ENCODE measurements at regions not wholly inside any gene's neighbourhood (a gene's known extent, or its start where the extent isn't known, plus 50 kb on each side); places are given as distances from the start of the nearest gene placed in this dataset.

DNA sequence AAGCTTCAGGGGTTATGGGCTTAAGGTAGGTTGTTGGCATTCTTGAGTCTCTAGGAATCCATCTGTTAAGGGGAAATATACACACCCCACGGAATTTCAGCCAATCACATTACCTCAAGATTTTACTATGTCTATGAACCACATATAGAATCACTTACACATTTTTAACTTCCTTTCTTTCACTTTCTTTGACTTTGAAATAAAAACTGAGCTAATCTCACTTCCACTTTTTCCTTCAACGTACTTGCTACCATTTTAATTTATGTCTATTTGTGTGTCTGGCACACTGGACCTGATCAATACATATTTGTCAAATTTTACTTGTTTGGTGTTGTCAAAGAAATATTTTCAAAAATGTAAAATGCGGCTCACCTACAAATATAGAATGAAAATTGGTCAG lies 545.4 kb upstream of the JAG1 start (continued):
- TF ChIP-seq, protein P1, sequence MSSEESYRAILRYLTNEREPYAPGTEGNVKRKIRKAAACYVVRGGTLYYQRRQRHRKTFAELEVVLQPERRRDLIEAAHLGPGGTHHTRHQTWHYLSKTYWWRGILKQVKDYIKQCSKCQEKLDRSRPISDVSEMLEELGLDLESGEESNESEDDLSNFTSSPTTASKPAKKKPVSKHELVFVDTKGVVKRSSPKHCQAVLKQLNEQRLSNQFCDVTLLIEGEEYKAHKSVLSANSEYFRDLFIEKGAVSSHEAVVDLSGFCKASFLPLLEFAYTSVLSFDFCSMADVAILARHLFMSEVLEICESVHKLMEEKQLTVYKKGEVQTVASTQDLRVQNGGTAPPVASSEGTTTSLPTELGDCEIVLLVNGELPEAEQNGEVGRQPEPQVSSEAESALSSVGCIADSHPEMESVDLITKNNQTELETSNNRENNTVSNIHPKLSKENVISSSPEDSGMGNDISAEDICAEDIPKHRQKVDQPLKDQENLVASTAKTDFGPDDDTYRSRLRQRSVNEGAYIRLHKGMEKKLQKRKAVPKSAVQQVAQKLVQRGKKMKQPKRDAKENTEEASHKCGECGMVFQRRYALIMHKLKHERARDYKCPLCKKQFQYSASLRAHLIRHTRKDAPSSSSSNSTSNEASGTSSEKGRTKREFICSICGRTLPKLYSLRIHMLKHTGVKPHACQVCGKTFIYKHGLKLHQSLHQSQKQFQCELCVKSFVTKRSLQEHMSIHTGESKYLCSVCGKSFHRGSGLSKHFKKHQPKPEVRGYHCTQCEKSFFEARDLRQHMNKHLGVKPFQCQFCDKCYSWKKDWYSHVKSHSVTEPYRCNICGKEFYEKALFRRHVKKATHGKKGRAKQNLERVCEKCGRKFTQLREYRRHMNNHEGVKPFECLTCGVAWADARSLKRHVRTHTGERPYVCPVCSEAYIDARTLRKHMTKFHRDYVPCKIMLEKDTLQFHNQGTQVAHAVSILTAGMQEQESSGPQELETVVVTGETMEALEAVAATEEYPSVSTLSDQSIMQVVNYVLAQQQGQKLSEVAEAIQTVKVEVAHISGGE (CRISPR knock-in tag; IDR thresholded peaks at IDR 0.05) = no peak
- TF ChIP-seq TCF7 (IDR thresholded peaks at IDR 0.05; ENCODE audit: borderline replicate concordance) = peak; percentile 34; the same call in 1 of the 2 replicates
- TF ChIP-seq RAD21 (IDR thresholded peaks at IDR 0.05; ENCODE audit: insufficient read depth, low read depth, low read length) = no peak
- TF ChIP-seq ATF7 (IDR thresholded peaks at IDR 0.05; ENCODE audit: low read depth) = 0 out of 2 replicates have a peak, but pooled peaks have one; percentile 47
- TF ChIP-seq POLR2AphosphoS5 (IDR thresholded peaks at IDR 0.05; ENCODE audit: low read length) = no peak
- TF ChIP-seq IKZF2 (IDR thresholded peaks at IDR 0.05) = peak; percentile 33 to 55; a peak in 3 of 4 replicates
- no peak for TF ChIP-seq SUZ12 (IDR thresholded peaks at IDR 0.05; ENCODE audit: unreplicated experiment)
- no peak for TF ChIP-seq SREBF2 (IDR thresholded peaks at IDR 0.05; ENCODE audit: low read length)
- TF ChIP-seq HDAC6 (IDR thresholded peaks at IDR 0.05; ENCODE audit: unreplicated experiment) = no peak
- TF ChIP-seq ZNF217 (IDR thresholded peaks at IDR 0.05) = 0 out of 2 replicates have a peak, but pooled peaks have one; percentile 46
- TF ChIP-seq SRF (IDR thresholded peaks at IDR 0.05; ENCODE audit: low read depth in 2 of 2, low read length in 2 of 2) = no peak
- TF ChIP-seq NR2F1 (conservative IDR thresholded peaks at IDR 0.05) = no peak
- no peak for TF ChIP-seq STAT1 (conservative IDR thresholded peaks at IDR 0.05)
- TF ChIP-seq, protein P2, sequence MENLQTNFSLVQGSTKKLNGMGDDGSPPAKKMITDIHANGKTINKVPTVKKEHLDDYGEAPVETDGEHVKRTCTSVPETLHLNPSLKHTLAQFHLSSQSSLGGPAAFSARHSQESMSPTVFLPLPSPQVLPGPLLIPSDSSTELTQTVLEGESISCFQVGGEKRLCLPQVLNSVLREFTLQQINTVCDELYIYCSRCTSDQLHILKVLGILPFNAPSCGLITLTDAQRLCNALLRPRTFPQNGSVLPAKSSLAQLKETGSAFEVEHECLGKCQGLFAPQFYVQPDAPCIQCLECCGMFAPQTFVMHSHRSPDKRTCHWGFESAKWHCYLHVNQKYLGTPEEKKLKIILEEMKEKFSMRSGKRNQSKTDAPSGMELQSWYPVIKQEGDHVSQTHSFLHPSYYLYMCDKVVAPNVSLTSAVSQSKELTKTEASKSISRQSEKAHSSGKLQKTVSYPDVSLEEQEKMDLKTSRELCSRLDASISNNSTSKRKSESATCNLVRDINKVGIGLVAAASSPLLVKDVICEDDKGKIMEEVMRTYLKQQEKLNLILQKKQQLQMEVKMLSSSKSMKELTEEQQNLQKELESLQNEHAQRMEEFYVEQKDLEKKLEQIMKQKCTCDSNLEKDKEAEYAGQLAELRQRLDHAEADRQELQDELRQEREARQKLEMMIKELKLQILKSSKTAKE (IDR thresholded peaks at IDR 0.05; ENCODE audit: low read depth, poor library complexity, severe bottlenecking) = peak; percentile 57
- TF ChIP-seq MEF2B (IDR thresholded peaks at IDR 0.05; ENCODE audit: partially characterized antibody, poor library complexity, severe bottlenecking) = peak; percentile 58
- 0 out of 2 replicates have a peak, but pooled peaks have one; percentile 16 for TF ChIP-seq IRF4 (IDR thresholded peaks at IDR 0.05; ENCODE audit: low read depth, low read length)

Measured in GM12878 (cell line).